ENCODE measurements at regions not wholly inside any gene's neighbourhood (a gene's known extent, or its start where the extent isn't known, plus 50 kb on each side); places are given as distances from the start of the nearest gene placed in this dataset.

DNA sequence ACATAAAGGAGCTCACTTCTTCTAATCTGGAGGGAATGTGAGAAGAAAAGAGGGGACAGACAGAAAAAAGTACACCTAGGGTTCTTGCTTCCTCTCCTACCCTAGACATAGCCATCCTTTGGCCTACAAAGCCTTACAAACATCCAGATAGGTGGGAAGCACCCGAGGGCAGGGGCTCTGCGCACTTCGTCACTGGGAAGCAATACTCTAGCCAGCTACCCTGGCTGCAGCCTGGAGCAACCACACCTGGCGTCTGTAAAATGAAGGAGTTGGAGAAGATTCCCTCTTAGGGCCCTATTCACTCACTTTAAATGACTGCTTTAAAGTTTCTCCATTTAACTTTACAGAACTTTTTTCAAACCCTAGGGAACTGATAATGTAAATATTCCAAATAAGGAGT, 65.7 kb upstream of the NOCT start:
- TF ChIP-seq EGR1 (IDR thresholded peaks at IDR 0.05), result no peak
- TF ChIP-seq, protein P1, sequence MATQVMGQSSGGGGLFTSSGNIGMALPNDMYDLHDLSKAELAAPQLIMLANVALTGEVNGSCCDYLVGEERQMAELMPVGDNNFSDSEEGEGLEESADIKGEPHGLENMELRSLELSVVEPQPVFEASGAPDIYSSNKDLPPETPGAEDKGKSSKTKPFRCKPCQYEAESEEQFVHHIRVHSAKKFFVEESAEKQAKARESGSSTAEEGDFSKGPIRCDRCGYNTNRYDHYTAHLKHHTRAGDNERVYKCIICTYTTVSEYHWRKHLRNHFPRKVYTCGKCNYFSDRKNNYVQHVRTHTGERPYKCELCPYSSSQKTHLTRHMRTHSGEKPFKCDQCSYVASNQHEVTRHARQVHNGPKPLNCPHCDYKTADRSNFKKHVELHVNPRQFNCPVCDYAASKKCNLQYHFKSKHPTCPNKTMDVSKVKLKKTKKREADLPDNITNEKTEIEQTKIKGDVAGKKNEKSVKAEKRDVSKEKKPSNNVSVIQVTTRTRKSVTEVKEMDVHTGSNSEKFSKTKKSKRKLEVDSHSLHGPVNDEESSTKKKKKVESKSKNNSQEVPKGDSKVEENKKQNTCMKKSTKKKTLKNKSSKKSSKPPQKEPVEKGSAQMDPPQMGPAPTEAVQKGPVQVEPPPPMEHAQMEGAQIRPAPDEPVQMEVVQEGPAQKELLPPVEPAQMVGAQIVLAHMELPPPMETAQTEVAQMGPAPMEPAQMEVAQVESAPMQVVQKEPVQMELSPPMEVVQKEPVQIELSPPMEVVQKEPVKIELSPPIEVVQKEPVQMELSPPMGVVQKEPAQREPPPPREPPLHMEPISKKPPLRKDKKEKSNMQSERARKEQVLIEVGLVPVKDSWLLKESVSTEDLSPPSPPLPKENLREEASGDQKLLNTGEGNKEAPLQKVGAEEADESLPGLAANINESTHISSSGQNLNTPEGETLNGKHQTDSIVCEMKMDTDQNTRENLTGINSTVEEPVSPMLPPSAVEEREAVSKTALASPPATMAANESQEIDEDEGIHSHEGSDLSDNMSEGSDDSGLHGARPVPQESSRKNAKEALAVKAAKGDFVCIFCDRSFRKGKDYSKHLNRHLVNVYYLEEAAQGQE (IDR thresholded peaks at IDR 0.05; ENCODE audit: low read depth), result no peak
- TF ChIP-seq RAD21 (IDR thresholded peaks at IDR 0.05; ENCODE audit: low read depth), result no peak

- TF ChIP-seq USF1 (IDR thresholded peaks at IDR 0.05) (no peak), EP300 (IDR thresholded peaks at IDR 0.05; ENCODE audit: borderline replicate concordance) (0 out of 2 replicates have a peak, but pooled peaks have one; percentile 28), FOXM1 (IDR thresholded peaks at IDR 0.05; ENCODE audit: borderline replicate concordance, low read depth) (no peak), TEAD4 (IDR thresholded peaks at IDR 0.05) (peak; percentile 79), NFIC (IDR thresholded peaks at IDR 0.05) (no peak)
These were observed 66.7 kb upstream of the NOCT start for GRCh38 chr4:138948918-138949317.

GRCh38 chr4:138946306-138946705, 69.3 kb upstream of the NOCT start:
- no peak for TF ChIP-seq USF1 (IDR thresholded peaks at IDR 0.05)
- TF ChIP-seq TEAD4 (IDR thresholded peaks at IDR 0.05), result no peak
- TF ChIP-seq CREB1 (IDR thresholded peaks at IDR 0.05; ENCODE audit: low read depth), result no peak
- no peak for TF ChIP-seq YY1 (IDR thresholded peaks at IDR 0.05; ENCODE audit: low read depth)
- no peak for TF ChIP-seq NFIC (IDR thresholded peaks at IDR 0.05)
- TF ChIP-seq FOXM1 (IDR thresholded peaks at IDR 0.05; ENCODE audit: borderline replicate concordance, low read depth), result no peak
- TF ChIP-seq ZBTB7A (IDR thresholded peaks at IDR 0.05; ENCODE audit: low read depth), result no peak
- TF ChIP-seq, protein P2, sequence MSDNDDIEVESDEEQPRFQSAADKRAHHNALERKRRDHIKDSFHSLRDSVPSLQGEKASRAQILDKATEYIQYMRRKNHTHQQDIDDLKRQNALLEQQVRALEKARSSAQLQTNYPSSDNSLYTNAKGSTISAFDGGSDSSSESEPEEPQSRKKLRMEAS (IDR thresholded peaks at IDR 0.05), result no peak
- TF ChIP-seq RAD21 (IDR thresholded peaks at IDR 0.05; ENCODE audit: low read depth), result no peak
- TF ChIP-seq TAF1 (IDR thresholded peaks at IDR 0.05; ENCODE audit: low read depth), result no peak
- TF ChIP-seq EP300 (IDR thresholded peaks at IDR 0.05; ENCODE audit: borderline replicate concordance), result no peak
- no peak for TF ChIP-seq CEBPB (IDR thresholded peaks at IDR 0.05)
- TF ChIP-seq TCF12 (IDR thresholded peaks at IDR 0.05; ENCODE audit: low read depth), result no peak

GRCh38 chr4:138945840-138946239, 69.7 kb upstream of the NOCT start:
- TF ChIP-seq TCF12 (IDR thresholded peaks at IDR 0.05; ENCODE audit: low read depth), result no peak
- no peak for TF ChIP-seq EGR1 (IDR thresholded peaks at IDR 0.05)
- TF ChIP-seq, protein P2 (IDR thresholded peaks at IDR 0.05), result no peak
- no peak for TF ChIP-seq USF1 (IDR thresholded peaks at IDR 0.05)
- TF ChIP-seq TEAD4 (IDR thresholded peaks at IDR 0.05), result no peak
- TF ChIP-seq, protein P1 (IDR thresholded peaks at IDR 0.05; ENCODE audit: low read depth), result no peak
- no peak for TF ChIP-seq CEBPB (IDR thresholded peaks at IDR 0.05)
- TF ChIP-seq CREB1 (IDR thresholded peaks at IDR 0.05; ENCODE audit: low read depth), result no peak
- no peak for TF ChIP-seq RAD21 (IDR thresholded peaks at IDR 0.05; ENCODE audit: low read depth)
- no peak for TF ChIP-seq YY1 (IDR thresholded peaks at IDR 0.05; ENCODE audit: low read depth)
- TF ChIP-seq TAF1 (IDR thresholded peaks at IDR 0.05; ENCODE audit: low read depth), result no peak
- TF ChIP-seq EP300 (IDR thresholded peaks at IDR 0.05; ENCODE audit: borderline replicate concordance), result no peak
- no peak for TF ChIP-seq FOXM1 (IDR thresholded peaks at IDR 0.05; ENCODE audit: borderline replicate concordance, low read depth)
- no peak for TF ChIP-seq NFIC (IDR thresholded peaks at IDR 0.05)
- TF ChIP-seq ZBTB7A (IDR thresholded peaks at IDR 0.05; ENCODE audit: low read depth), result no peak

DNA sequence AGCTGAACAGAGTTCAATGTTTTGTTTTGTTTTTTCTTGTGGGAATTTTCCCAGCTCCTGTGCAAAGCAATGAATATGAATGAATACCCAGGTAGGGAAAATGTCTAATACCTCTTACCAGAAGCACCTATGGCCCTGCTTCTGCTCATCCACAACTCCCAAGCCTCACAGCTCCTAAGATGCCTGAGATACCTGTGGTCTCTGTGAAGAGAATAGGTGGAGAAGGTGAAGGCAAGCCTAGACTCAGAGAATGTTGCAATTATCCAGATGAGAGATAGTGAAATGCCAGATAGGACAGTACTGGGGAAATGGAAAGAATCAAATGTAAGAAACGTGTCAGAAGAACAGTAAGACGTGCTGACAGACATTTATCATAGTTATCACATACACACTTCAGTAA, 70.2 kb upstream of the NOCT start:
- TF ChIP-seq RAD21 (IDR thresholded peaks at IDR 0.05; ENCODE audit: low read depth), result no peak
- no peak for TF ChIP-seq USF1 (IDR thresholded peaks at IDR 0.05)
- TF ChIP-seq, protein P1 (IDR thresholded peaks at IDR 0.05; ENCODE audit: low read depth), result no peak
- no peak for TF ChIP-seq CREB1 (IDR thresholded peaks at IDR 0.05; ENCODE audit: low read depth)
- TF ChIP-seq FOXM1 (IDR thresholded peaks at IDR 0.05; ENCODE audit: borderline replicate concordance, low read depth), result no peak
- TF ChIP-seq ZBTB7A (IDR thresholded peaks at IDR 0.05; ENCODE audit: low read depth), result no peak
- TF ChIP-seq CEBPB (IDR thresholded peaks at IDR 0.05), result no peak
- no peak for TF ChIP-seq EGR1 (IDR thresholded peaks at IDR 0.05)
- no peak for TF ChIP-seq TCF12 (IDR thresholded peaks at IDR 0.05; ENCODE audit: low read depth)
- TF ChIP-seq NFIC (IDR thresholded peaks at IDR 0.05), result no peak
- TF ChIP-seq YY1 (IDR thresholded peaks at IDR 0.05; ENCODE audit: low read depth), result no peak
- no peak for TF ChIP-seq TEAD4 (IDR thresholded peaks at IDR 0.05)
- TF ChIP-seq, protein P2 (IDR thresholded peaks at IDR 0.05), result no peak
- no peak for TF ChIP-seq TAF1 (IDR thresholded peaks at IDR 0.05; ENCODE audit: low read depth)

Measured in Ishikawa (cell line).